OCI-LY3 (cell line): ENCODE measurements at regions not wholly inside any gene's neighbourhood (a gene's known extent, or its start where the extent isn't known, plus 50 kb on each side); places are given as distances from the start of the nearest gene placed in this dataset.

ENCODE experiments used
- EZH2phosphoT487 ChIP-seq: fragments of 200-600 bp; shearing (Covaris generic); IDR thresholded peaks from 2 replicates; pipeline ENCODE4 v1.6.1; 2018; ENCODE audit warnings: antibody characterized with exemption, mixed run types, low read depth
- TF ChIP-seq, protein P1 (sequence below): fragments of 200-600, 300-600 bp; sonication (generic); IDR thresholded peaks from 2 replicates; pipeline ENCODE4 v1.5.1; 2014; ENCODE audit warnings: antibody characterized with exemption, low read length, low read depth

DNA sequence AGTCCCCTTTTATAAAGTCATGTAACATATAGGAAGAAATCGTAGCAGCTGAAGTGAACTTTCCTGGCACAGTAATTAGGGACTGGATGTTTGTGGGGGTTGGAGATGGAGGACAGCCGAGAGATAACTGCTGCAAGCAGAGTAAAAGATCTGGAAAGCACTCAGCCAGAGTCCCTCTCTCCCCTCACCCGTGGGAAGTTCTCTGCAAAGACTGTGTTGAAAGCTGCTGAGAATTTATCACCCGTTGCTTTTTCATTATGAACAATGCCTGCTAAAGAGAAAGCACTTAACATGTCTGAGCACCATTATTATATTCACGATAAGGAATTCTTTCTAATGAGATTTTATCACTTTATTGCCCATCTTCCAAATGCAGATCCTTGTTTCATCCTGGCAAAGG is 248.8 kb downstream of the SHOX2 start:
- TF ChIP-seq, protein P1, sequence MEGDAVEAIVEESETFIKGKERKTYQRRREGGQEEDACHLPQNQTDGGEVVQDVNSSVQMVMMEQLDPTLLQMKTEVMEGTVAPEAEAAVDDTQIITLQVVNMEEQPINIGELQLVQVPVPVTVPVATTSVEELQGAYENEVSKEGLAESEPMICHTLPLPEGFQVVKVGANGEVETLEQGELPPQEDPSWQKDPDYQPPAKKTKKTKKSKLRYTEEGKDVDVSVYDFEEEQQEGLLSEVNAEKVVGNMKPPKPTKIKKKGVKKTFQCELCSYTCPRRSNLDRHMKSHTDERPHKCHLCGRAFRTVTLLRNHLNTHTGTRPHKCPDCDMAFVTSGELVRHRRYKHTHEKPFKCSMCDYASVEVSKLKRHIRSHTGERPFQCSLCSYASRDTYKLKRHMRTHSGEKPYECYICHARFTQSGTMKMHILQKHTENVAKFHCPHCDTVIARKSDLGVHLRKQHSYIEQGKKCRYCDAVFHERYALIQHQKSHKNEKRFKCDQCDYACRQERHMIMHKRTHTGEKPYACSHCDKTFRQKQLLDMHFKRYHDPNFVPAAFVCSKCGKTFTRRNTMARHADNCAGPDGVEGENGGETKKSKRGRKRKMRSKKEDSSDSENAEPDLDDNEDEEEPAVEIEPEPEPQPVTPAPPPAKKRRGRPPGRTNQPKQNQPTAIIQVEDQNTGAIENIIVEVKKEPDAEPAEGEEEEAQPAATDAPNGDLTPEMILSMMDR = no peak
- TF ChIP-seq EZH2phosphoT487 = no peak
